ENCODE measurements at regions not wholly inside any gene's neighbourhood (a gene's known extent, or its start where the extent isn't known, plus 50 kb on each side); places are given as distances from the start of the nearest gene placed in this dataset.

DNA sequence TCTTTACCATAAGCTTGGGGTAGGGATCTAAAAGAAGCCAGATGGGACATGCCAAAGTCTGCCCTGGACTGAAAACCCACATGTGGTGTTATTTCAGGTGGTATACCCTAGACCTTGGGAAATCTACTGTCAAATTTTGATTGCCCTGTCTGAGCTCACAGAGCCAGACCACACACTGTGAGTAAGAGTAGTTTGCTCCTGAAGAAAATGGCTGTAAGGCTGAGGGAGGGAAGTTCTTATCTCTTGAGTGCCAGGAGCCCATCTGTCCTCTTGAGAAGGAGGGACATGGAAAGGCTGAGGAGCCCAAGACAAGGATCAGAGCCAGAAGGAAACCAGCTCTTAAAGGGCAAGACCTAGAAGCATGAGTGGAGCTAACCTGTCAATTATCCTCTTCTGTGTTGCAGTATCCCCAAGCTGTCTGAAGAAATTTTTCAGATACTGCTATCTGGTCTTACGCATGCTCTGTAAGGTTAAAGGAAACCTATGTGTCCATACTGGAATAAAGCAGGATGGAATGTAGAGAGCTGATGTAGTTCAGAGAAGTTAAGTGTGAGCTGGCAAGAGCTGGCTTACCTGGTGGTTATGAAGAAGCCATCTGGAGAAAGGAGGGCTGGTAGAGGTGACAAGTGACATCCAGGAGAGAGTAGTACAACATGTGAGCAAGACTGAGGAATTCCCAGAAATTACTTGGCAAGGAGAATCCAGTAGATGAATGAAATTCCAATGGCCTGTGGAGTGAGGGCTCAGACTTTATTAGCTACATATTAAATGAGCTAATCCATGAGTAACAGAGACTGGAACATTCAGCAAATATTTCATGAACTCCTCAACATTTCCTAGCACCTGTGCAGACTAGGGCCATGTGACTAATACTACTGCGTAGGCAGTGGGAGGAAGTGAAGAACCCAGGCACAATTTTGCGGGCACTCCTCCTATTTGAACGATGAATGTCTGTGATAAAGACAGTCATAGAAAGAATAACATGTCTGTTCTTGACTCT, 389.1 kb upstream of the KIF2A start:
- no peak for DNase-seq

DNA sequence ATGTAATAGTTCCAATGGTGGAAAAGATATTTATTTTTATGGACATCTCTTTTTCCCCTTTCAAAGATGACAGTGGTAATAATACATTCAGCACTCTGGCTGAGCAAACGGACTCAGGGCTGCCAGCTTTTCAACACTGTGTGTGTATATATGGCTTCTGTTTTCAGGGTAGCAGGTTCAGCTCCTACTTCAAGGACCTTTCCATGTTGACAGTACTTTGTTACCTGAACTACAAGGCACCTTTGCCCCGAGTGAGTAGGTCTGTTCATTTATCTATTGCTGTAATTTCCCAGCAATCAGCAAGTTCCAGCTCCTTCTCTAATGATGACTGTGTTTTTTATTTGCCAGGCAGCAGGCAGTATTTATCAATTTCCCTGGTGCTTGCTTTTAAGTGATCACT, 387.4 kb upstream of the KIF2A start:
- DNase-seq: no peak

DNA sequence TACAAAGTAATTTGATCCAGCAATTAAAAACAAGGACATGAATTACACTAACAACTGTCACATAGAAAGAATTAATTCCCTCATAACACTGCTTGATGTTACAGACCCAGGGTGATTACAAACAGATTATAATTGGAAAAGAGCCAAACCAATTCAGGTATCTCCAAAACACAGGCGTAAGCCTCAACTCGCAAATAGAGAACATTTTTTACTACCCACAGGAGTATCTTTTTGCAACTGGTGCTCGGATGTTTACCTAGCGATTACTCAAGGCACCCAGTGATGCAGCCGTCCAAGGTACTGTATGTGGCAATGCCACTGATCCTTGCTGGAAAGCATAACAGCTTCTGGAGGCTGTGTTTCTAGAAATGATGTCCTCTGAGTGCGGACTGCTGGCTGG, 386.1 kb upstream of the KIF2A start:
- no peak for DNase-seq

DNA sequence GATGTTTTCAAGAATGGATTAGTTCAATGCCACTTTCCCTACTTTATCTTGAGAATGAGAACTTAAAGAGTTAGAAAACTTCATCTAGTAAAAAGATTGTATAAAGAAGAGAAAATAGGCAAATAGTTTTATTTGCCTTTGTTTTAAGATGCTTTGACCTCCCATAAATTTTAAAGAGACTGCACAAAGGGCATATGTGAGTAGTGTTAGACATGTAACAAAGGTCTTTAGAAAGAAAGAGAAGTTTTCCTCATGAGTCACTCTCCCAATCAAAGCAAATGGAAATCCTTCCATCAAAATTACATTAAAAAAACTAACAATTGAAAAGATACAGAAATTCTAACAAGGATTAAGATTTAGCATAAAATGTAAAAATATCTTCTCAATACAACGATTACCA, 381.8 kb upstream of the KIF2A start:
- DNase-seq: no peak

DNA sequence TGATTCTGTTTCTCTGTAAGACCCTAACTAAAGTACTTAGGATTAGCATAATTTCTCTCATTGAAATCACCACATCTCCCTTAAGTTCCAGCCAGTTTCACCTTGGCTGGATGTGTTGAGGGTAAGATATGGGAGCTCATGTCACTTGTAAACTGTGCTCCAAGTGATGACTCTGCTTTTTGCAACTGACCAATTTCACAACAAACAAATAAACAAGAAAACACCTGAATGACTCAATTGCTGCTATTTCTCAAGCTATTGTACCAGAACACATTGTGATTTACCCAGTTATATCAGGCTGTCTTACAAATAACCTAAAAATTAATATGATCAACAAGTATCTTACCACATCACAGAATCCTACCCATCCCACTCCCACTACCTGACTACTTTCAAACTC, 379.1 kb upstream of the KIF2A start:
- DNase-seq: no peak

DNA sequence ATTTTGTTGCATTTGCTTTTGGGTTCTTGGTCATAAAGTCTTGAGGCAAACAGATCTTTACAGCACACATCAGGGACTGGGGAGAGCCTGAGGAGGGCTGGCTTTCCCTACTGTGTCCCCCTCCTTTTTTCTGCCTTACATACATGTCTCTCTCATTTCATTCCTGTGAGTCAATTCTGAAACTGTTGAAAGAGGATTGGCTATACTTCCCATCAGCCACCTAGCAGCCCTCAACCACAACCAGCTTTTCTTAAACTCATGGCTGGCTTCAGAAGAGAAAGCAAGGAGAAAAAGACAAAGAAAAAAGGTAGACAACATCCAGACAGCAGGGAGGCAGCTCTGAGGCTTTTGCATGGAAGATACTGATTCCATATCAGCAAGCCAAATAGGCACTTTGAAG, 374.8 kb upstream of the KIF2A start:
- DNase-seq: no peak

DNA sequence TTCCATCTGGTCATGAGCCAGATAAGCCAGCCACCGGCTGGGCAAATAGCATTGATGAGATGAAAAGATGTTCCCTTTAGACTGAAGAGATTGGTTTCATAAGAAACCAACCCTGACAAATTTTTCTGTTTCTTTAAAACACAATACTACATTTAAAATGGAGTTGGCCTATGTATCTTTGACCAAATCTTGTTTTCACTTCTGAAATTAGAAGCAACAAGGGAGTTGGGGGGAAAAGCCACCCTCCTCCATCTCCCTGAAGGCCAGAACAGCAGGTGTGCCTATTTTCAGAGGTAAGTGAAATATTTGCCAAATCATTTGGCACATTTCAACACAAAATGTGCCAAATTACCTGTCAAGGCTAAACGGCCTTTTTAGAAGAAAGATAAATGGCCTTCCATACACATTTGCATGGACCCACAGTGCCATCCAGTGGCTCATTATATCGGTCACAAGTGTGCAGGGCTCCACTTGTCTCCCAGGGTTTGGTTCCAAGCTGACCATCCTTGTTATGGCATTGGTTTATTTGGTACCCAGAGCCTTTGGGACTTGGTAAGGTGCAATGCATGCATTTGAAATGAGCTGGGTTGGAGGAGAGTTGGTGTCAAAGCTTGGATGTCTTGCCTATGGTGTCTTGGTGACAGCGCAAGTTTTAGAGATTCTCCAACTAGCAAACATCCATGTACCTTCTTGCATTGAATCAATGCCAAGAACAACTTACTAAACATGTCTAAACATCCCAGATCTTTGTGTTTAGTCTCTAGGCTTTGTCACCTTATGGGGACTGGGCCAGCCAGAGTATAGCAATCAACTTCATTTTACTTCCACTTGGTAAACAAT, 372.0 kb upstream of the KIF2A start:
- DNase-seq: no peak

DNA sequence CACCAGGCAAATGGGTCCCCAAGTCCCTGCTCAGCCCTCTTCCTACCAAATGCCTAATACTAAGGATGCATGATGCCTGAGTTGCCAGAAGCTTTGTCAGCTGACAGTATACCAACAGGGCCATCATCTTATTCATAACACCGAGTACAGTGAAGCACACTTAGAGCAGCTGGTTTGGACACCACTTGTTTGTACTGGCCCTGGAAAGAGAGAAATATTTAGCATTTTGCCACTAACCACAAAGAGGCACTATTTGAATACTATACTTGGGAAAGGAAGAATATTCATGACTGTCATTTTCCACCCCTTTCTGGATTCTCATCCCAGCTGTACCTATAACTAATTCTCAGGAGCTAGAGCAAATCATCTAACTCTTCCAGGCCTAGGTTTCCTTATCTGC, 364.4 kb upstream of the KIF2A start:
- no peak for DNase-seq

DNA sequence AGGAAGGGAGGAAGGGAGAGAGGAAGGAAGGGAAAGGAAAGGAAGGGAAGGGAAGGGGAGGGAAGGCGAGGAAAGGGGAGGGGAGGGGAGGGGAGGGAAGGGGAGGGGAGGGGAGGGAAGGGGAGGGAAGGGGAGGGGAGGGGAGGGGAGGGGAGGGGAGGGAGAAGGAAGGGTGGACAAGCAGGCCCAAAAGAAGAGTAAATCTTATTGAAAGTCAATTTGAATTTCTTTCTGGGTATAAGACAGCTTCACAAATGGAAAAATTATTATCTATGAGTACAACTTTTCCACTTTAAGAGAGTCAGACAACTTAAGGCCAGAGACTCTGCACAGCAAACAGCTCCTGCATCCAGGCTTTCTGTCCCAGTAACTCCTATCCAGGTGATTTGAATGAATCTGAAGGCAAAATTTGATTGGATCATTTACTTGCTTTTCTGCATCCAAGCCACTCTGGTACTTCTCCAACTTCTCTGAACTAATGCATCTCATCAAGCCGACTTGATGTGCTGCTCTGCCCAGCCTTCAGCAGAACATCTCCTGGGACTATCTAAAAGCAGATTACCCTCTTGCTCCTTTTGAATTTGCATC, 363.4 kb upstream of the KIF2A start:
- DNase-seq: no peak

DNA sequence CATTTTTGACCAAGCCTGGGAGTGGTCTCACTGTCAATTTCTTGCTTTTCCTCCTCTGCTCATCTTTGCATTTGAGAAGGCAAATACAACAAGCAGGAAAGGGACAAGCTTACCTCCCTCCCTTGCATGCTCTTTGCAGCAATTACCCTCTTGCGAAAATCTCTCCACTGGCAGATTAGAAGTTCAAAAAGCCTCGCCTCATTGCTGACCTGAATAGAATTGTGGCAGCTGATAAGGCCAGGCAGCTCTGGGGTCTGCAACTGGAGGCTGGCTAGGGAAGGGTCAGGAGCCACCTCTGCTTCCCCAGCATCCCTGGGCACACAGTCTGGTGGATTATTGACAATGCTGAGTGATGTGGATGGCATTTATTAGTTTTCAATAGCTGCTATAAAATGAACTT, 362.3 kb upstream of the KIF2A start:
- DNase-seq: no peak

DNA sequence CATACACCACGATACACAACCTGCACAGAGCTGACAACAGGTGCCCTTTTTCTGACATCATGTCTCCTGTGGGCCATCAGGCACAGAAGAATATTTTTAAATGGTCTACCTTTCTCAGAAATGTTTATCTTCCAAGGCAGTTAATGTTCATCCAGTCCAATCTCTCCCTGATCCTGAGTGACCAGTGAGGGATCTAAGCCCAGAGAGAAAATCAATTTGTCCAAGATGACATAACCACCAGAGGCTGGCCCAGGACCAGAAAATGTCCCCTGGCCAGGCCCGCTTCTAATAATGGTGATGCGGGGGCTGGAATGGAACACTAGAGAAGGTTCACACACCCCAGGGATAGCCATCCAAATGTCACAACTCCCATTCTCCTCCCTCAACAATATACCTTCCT, 357.9 kb upstream of the KIF2A start:
- DNase-seq: no peak

DNA sequence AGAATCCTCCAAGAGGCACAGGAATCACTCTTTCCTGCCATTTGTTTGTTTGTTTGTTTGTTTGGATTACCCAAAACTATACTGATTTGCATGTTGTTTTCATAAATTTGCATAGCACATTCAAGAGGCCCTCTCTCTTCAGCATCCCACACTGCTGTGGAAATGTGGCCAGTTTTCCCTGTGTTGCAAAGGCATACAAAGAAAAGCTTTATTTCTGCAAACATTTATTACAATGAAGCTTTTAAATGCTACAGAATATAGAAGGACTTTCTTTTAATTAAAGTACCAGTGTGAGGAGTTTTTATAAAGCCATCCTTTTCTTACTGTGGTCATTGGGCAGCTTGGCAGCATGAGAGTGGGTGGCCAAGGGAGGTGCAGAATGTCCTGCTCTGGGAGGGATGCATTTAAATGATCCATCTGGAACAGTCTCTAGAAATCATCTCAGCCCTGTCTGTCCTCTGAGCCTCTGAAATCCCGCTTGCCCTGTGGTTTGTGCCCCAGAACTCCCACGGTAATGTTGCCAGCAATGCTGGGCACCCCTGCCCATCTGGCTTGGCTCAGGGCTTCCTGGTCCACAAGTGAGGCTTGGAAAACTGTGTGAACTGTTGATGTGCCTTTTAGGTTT, 356.8 kb upstream of the KIF2A start:
- no peak for DNase-seq

DNA sequence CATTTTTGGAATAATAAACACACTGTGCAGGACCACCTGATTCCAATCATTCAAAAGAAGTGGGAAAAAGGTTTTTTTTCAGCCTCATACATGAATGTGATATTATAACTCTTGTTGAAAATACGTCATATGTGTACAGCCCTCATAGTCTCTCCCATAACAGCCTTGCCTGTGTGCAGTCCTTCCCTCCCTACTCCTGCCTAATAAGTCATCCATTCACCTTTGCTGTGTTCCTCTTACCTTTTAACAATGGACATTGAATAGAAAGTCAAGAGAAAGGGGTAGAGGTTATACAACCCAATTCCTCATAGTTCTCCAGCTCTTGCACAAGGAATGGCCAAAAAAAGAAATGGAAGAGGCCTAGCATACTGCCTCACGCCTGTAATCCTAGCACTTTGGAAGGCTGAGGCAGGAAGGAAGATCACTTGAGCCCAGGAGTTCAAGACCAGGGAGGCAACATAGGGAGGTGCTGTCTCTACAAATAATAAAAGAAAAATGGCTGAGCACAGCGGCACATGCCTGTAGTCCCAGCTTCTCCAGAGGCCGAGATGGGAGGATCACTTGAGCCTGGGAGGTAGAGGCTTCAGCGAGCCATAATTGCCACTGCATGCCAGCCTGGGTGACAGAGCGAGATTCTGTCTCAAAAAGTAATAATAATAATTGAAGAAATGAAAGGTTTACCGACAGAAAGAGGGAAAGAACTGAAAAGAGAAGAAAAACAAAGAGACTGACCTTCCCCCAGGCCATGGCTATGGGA, 356.1 kb upstream of the KIF2A start:
- DNase-seq: no peak

DNA sequence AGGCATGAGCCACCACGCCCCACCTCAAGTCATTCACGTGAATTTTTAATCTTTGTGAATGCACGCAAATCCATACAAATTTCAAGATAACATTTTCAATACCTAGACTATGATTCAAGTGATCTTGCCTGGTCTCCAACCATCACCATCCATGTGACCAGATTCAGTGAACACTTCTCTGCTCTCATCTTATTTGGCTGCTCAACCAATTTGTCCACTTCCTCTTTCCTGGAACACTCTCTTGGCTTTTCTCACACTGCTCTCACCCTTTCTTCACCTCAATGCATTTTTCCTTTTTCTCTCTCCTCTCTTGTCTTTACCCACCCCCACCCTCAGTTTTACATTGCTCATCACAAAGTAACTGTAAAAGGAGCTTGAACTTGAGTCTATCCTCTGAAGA, 354.7 kb upstream of the KIF2A start:
- no peak for DNase-seq

DNA sequence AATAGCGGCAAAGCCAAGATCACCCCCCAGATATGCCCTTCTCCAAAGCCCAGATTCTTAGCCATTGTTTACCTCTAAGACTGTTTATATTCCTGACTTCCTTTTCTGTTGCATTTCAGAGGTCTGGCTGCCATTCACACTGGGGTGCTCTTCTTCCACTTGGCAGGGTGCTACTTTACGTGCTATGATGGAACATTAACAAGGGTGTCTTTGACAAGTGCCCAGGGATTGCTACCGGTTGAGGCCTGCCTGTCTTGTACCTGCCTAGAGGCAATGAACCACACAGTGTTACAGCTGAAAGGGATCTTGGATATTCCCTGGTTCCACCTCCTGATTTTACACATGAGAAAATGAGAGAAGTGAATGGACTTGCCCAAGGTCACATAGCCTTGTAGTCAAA, 352.1 kb upstream of the KIF2A start:
- no peak for DNase-seq

DNA sequence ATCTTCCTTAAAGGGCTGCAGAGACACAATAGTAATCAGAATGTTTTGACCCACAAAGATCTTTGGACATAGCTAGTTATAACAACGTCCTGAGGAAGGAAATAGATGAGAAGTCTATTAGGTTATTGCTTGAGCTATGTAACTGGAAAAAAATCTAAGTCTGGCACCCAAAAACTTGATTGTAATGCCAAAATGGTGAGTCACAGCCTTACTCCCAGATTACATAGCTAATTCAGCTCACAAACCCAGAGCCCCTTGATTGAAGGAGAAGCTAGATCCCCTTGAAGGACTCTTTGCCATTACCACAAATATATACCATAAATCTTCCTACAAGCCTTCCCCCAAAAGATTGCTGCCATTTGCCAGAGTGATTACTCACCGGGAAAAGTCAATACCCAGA, 341.8 kb upstream of the KIF2A start:
- DNase-seq: no peak

DNA sequence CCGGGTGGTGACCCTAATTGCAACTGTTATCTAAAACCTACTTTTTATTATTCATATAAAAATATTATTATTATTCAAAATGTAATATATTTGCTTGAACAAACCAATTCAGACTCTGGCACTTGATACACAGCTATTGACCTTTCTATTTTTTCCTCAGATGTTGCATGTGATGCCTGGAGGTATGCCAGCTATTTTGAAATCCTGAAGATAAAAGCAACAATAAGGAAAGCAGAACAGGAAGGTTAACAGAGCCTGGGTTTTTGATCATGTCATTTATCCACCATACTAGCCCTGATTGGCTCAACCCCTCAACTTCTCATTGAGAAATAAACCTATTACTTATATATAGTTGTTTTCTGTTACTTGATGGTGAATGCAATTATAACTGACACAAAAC, 340.9 kb upstream of the KIF2A start:
- no peak for DNase-seq

DNA sequence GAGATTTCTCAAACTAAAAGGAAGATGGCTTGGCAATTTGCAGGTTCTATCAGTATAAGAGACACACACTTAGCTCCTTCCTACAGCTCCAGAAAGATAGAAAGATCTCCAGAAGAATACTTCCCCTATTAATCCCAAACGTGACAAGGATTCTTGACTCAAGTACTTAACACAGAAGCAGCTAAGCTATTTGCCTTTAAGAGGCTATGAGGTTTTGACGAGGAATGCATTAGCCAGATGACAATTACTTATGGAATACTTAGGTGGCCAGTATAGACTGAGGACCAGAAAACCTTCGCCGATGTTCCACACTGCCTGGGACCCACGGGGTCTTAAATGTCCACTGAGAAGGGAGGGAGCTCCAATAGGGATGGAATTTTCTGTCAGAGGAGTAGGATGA, 340.5 kb upstream of the KIF2A start:
- DNase-seq: no peak

DNA sequence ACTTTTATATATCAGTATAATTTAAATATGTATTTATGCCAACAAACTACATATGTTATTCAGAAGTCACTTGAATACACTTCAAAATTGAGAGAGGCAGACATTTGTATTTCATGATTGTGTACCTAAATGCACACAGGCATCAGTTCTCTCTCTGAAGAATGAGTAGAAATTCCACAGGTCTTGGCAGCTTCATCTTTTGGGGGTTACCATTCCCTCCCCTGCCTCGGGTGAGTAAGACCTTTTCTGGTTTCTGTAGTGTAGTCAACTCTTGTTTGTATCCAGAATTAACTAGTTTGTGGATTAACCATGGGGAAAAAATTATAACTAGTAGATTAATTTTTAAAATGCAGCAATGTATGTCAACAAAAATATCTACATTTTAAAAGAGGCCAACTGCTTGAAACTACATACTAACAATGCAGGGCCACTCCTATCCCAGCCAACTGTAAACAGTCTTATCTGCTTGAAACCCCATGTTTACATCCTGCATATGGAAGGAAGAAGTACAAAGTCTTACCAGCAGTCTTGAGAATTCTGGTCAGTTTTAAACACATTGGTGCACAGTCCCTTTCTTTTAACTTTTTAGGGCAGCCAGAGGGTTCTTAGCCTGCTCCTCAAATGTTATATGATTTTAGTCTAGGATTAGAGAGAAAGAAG, 339.6 kb upstream of the KIF2A start:
- no peak for DNase-seq

DNA sequence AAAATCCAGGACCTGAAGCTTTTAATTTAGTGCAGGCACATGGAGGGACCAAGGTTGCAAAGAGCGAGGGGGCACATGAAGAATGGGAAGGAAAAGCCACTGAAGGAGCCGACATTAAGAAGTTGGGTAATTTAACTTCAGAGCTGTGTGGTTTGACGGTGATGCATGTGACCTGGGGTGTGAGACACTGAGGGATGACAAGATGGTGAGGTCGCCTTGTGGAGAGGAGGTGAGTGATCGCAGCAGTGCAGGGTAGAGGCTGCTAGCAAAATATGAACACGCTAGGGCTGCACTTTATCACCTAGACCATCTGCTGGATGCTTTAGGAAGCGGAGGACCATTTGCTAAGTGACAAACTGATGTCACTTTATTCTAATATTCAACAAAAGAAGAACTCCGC, 339.0 kb upstream of the KIF2A start:
- DNase-seq: no peak

DNA sequence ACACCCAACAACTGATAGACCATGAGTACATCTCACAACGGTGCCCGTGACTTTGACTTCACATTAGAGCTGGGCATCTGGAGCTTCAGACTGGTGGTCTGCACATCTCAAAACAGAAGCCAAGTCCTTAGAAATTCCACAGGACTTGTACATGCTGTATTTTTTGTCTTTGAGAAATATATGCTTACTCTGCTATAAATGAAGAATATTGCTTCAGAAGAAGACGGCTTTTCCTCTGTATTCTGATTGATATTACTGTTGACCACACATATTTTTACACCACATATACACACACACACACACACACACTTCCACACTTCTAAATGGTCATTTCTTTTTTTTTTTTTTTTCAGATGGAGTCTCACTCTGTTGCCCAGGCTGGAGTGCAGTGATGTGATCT, 338.3 kb upstream of the KIF2A start:
- no peak for DNase-seq

DNA sequence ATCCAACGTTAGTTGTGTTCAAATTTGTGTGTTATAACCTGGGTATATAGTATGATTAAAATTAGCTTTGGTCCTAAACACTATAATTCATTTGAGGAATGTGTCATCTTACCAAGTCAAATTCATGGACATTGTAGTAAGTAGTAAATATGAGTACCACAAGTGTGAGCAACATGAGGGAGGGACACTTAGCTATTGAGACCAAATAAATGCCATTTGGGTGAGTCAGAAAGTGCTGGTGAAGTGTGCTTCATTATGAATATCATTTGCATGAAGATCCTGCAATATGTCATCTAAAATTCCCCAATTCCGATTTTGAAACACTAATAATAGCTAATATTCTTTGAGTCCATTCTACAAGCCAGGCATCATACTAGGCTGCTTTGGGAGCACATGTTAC, 336.7 kb upstream of the KIF2A start:
- DNase-seq: no peak
